ENCODE measurements at regions not wholly inside any gene's neighbourhood (a gene's known extent, or its start where the extent isn't known, plus 50 kb on each side); places are given as distances from the start of the nearest gene placed in this dataset.

GRCh38 chr6:140485740-140486449, 1111.4 kb upstream of the CITED2 start (continued):
- TF ChIP-seq ZNF232 (CRISPR knock-in tag; IDR thresholded peaks at IDR 0.05) (no peak), NFRKB (IDR thresholded peaks at IDR 0.05; ENCODE audit: low read depth) (no peak), NCOA1 (IDR thresholded peaks at IDR 0.05; ENCODE audit: low read depth) (no peak), NFE2 (IDR thresholded peaks at IDR 0.05; ENCODE audit: low read depth) (peak; percentile 84), NONO (IDR thresholded peaks at IDR 0.05; ENCODE audit: low read depth in 2 of 2, low read length in 1 of 2) (no peak), ZNF778 (CRISPR knock-in tag; IDR thresholded peaks at IDR 0.05) (no peak), FOXA3 (CRISPR knock-in tag; conservative IDR thresholded peaks at IDR 0.05 in 1 of 2, IDR thresholded peaks at IDR 0.05 in 1 of 2) (0 out of 4 replicates have a peak, but pooled peaks of 1 of the 2 experiments have one; percentile 27), IRF9 (tag; IDR thresholded peaks at IDR 0.05) (no peak), ID3 (CRISPR knock-in tag; IDR thresholded peaks at IDR 0.05) (no peak), ID3 (tag; IDR thresholded peaks at IDR 0.05) (no peak), CBFA2T2 (conservative IDR thresholded peaks at IDR 0.05) (no peak), MXD1 (CRISPR knock-in tag; IDR thresholded peaks at IDR 0.05; ENCODE audit: borderline replicate concordance, poor library complexity, severe bottlenecking) (no peak), KDM5B (IDR thresholded peaks at IDR 0.05; ENCODE audit: insufficient replicate concordance, low read depth, low read length) (no peak), ZNF384 (IDR thresholded peaks at IDR 0.05; ENCODE audit: low read depth, low read length) (no peak), SIX5 (IDR thresholded peaks at IDR 0.05; ENCODE audit: borderline replicate concordance in 1 of 2, insufficient read depth in 1 of 2, low read depth in 1 of 2, low read length in 2 of 2) (no peak), COPS2 (conservative IDR thresholded peaks at IDR 0.05) (no peak), ZNF311 (CRISPR knock-in tag; IDR thresholded peaks at IDR 0.05) (no peak), ZBTB34 (CRISPR knock-in tag; IDR thresholded peaks at IDR 0.05) (no peak), TAF7 (tag; IDR thresholded peaks at IDR 0.05) (no peak), MAFK (IDR thresholded peaks at IDR 0.05; ENCODE audit: low read length) (peak; percentile 70), ATF3 (IDR thresholded peaks at IDR 0.05) (peak; percentile 85), ATF3 (CRISPR knock-in tag; conservative IDR thresholded peaks at IDR 0.05) (no peak), ATF4 (CRISPR knock-in tag; IDR thresholded peaks at IDR 0.05) (no peak), ZNF699 (CRISPR knock-in tag; IDR thresholded peaks at IDR 0.05; ENCODE audit: insufficient replicate concordance) (no peak)

Data from K562 (cell line).